Smooth muscle cell of the brain vasculature (primary cell): ENCODE measurements at regions not wholly inside any gene's neighbourhood (a gene's known extent, or its start where the extent isn't known, plus 50 kb on each side); places are given as distances from the start of the nearest gene placed in this dataset.

Experiments used
- DNase-seq: peaks from one replicate; pipeline ENCODE4 v3.0.0-alpha.2; 2012; ENCODE audit warnings: low read depth, low spot score

GRCh38 chr18:73962256-73962655 lies 185.4 kb downstream of the FBXO15 start:
- no peak for DNase-seq

- no peak for DNase-seq
Observed at GRCh38 chr18:73961804-73962203, 185.8 kb downstream of the FBXO15 start.

- DNase-seq, result no peak
Observed at GRCh38 chr18:73959352-73959751, 188.3 kb downstream of the FBXO15 start.

- no peak for DNase-seq
Observed at GRCh38 chr18:73954268-73954667, 193.4 kb downstream of the FBXO15 start.

GRCh38 chr18:73952296-73952946 lies 195.2 kb downstream of the FBXO15 start:
- no peak for DNase-seq

- no peak for DNase-seq
Observed at GRCh38 chr18:73950116-73950700, 197.4 kb downstream of the FBXO15 start.

GRCh38 chr18:73948497-73948896 lies 199.1 kb downstream of the FBXO15 start:
- DNase-seq, result no peak

- DNase-seq, result no peak
Observed at GRCh38 chr18:73948084-73948483, 199.6 kb downstream of the FBXO15 start.

- no peak for DNase-seq
Observed at GRCh38 chr18:73947180-73947921, 200.3 kb downstream of the FBXO15 start.

GRCh38 chr18:73945130-73945792 lies 202.4 kb downstream of the FBXO15 start:
- no peak for DNase-seq

- DNase-seq, result no peak
Observed at GRCh38 chr18:73944715-73945114, 202.9 kb downstream of the FBXO15 start.

GRCh38 chr18:73943763-73944162 lies 203.9 kb downstream of the FBXO15 start:
- DNase-seq, result no peak

- no peak for DNase-seq
Observed at GRCh38 chr18:73942956-73943355, 204.7 kb downstream of the FBXO15 start.

- DNase-seq, result no peak
Observed at GRCh38 chr18:73942081-73942625, 205.5 kb downstream of the FBXO15 start.

GRCh38 chr18:73940721-73941120 lies 206.9 kb downstream of the FBXO15 start:
- no peak for DNase-seq

GRCh38 chr18:73939391-73939790 lies 208.2 kb downstream of the FBXO15 start:
- no peak for DNase-seq

GRCh38 chr18:73933685-73934084 lies 213.9 kb downstream of the FBXO15 start:
- no peak for DNase-seq

GRCh38 chr18:73932976-73933375 lies 214.7 kb downstream of the FBXO15 start:
- DNase-seq, result no peak

GRCh38 chr18:73927496-73927895 lies 220.1 kb downstream of the FBXO15 start:
- no peak for DNase-seq

- no peak for DNase-seq
Observed at GRCh38 chr18:73924836-73925235, 222.8 kb downstream of the FBXO15 start.

- no peak for DNase-seq
Observed at GRCh38 chr18:73924307-73924706, 223.3 kb downstream of the FBXO15 start.

- DNase-seq, result no peak
Observed at GRCh38 chr18:73923866-73924265, 223.8 kb downstream of the FBXO15 start.
